ENCODE measurements at regions not wholly inside any gene's neighbourhood (a gene's known extent, or its start where the extent isn't known, plus 50 kb on each side); places are given as distances from the start of the nearest gene placed in this dataset.

GRCh38 chr19:31500197-31500830 is 151.1 kb upstream of the TSHZ3 start:
- no peak for DNase-seq (ENCODE audit: extremely low spot score)
- H3K36me3 ChIP-seq (ENCODE audit: insufficient read depth) = no peaks in the 10 kb centered on the region

GRCh38 chr19:31500946-31501345 is 151.7 kb upstream of the TSHZ3 start:
- Histone ChIP-seq H3K27ac (ENCODE audit: low read depth) (no peak overlapping the region), H3K4me1 (ENCODE audit: insufficient read depth) (no peaks in the 10 kb centered on the region), H3K4me3 (ENCODE audit: low read depth, low read length) (no peak overlapping the region), H3K36me3 (ENCODE audit: insufficient read depth) (no peaks in the 10 kb centered on the region)
- DNase-seq (ENCODE audit: extremely low spot score) = no peak
- 91% methylated on average over 11 of the region's 11 CpGs for WGBS

More at GRCh38 chr19:31500197-31500830, 151.1 kb upstream of the TSHZ3 start:
- Histone ChIP-seq H3K4me1 (ENCODE audit: insufficient read depth) (no peaks in the 10 kb centered on the region), H3K4me3 (ENCODE audit: low read depth, low read length) (no peak overlapping the region), H3K27ac (ENCODE audit: low read depth) (no peak overlapping the region)
- WGBS = 85% methylated on average over 8 of the region's 8 CpGs

GRCh38 chr19:31501427-31502195 is 152.4 kb upstream of the TSHZ3 start:
- no peak for DNase-seq (ENCODE audit: extremely low spot score)
- no peak overlapping the region for H3K4me3 ChIP-seq (ENCODE audit: low read depth, low read length)
- WGBS = 92% methylated on average over 4 of the region's 4 CpGs
- H3K4me1 ChIP-seq (ENCODE audit: insufficient read depth) = no peaks in the 10 kb centered on the region
- no peaks in the 10 kb centered on the region for H3K36me3 ChIP-seq (ENCODE audit: insufficient read depth)
- H3K27ac ChIP-seq (ENCODE audit: low read depth) = no peak overlapping the region

- no peaks in the 10 kb centered on the region for H3K36me3 ChIP-seq (ENCODE audit: insufficient read depth)
- H3K4me3 ChIP-seq (ENCODE audit: low read depth, low read length) = no peak overlapping the region
- WGBS = 93% methylated on average over 17 of the region's 17 CpGs
- no peak overlapping the region for H3K27ac ChIP-seq (ENCODE audit: low read depth)
- no peaks in the 10 kb centered on the region for H3K4me1 ChIP-seq (ENCODE audit: insufficient read depth)
- no peak for DNase-seq (ENCODE audit: extremely low spot score)
These were observed 153.4 kb upstream of the TSHZ3 start for GRCh38 chr19:31502536-31503170.

- 95% methylated on average over 9 of the region's 9 CpGs for WGBS
- no peaks in the 10 kb centered on the region for H3K36me3 ChIP-seq (ENCODE audit: insufficient read depth)
- DNase-seq (ENCODE audit: extremely low spot score) = no peak
- no peak overlapping the region for H3K4me3 ChIP-seq (ENCODE audit: low read depth, low read length)
- no peak overlapping the region for H3K27ac ChIP-seq (ENCODE audit: low read depth)
- H3K4me1 ChIP-seq (ENCODE audit: insufficient read depth) = no peaks in the 10 kb centered on the region
These were observed 154.0 kb upstream of the TSHZ3 start for GRCh38 chr19:31503211-31503610.

GRCh38 chr19:31504221-31504620 is 155.0 kb upstream of the TSHZ3 start:
- no peak overlapping the region for H3K27ac ChIP-seq (ENCODE audit: low read depth)
- no peaks in the 10 kb centered on the region for H3K36me3 ChIP-seq (ENCODE audit: insufficient read depth)
- no peak for DNase-seq (ENCODE audit: extremely low spot score)
- no peaks in the 10 kb centered on the region for H3K4me1 ChIP-seq (ENCODE audit: insufficient read depth)
- 91% methylated on average over 2 of the region's 2 CpGs for WGBS
- no peak overlapping the region for H3K4me3 ChIP-seq (ENCODE audit: low read depth, low read length)

- DNase-seq (ENCODE audit: extremely low spot score) = no peak
- WGBS = 91% methylated on average over 6 of the region's 6 CpGs
These were observed 156.3 kb upstream of the TSHZ3 start for GRCh38 chr19:31505596-31505910.

GRCh38 chr19:31506102-31506501 is 156.9 kb upstream of the TSHZ3 start:
- DNase-seq (ENCODE audit: extremely low spot score) = no peak
- no peaks in the 10 kb centered on the region for H3K4me1 ChIP-seq (ENCODE audit: insufficient read depth)
- WGBS = 87% methylated on average over 8 of the region's 8 CpGs
- no peak overlapping the region for H3K4me3 ChIP-seq (ENCODE audit: low read depth, low read length)
- no peak overlapping the region for H3K27ac ChIP-seq (ENCODE audit: low read depth)
- H3K36me3 ChIP-seq (ENCODE audit: insufficient read depth) = no peaks in the 10 kb centered on the region

More at GRCh38 chr19:31505596-31505910, 156.3 kb upstream of the TSHZ3 start:
- H3K36me3 ChIP-seq (ENCODE audit: insufficient read depth) = no peaks in the 10 kb centered on the region
- H3K4me1 ChIP-seq (ENCODE audit: insufficient read depth) = no peaks in the 10 kb centered on the region
- H3K27ac ChIP-seq (ENCODE audit: low read depth) = no peak overlapping the region
- no peak overlapping the region for H3K4me3 ChIP-seq (ENCODE audit: low read depth, low read length)

- no peak overlapping the region for H3K4me3 ChIP-seq (ENCODE audit: low read depth, low read length)
- H3K4me1 ChIP-seq (ENCODE audit: insufficient read depth) = no peaks in the 10 kb centered on the region
- DNase-seq (ENCODE audit: extremely low spot score) = no peak
- H3K27ac ChIP-seq (ENCODE audit: low read depth) = no peak overlapping the region
- no peaks in the 10 kb centered on the region for H3K36me3 ChIP-seq (ENCODE audit: insufficient read depth)
- WGBS = 92% methylated on average over 10 of the region's 10 CpGs
These were observed 161.4 kb upstream of the TSHZ3 start for GRCh38 chr19:31510635-31511034.

GRCh38 chr19:31511098-31511497 is 161.9 kb upstream of the TSHZ3 start:
- Histone ChIP-seq H3K36me3 (ENCODE audit: insufficient read depth) (no peaks in the 10 kb centered on the region), H3K4me1 (ENCODE audit: insufficient read depth) (no peaks in the 10 kb centered on the region), H3K27ac (ENCODE audit: low read depth) (no peak overlapping the region), H3K4me3 (ENCODE audit: low read depth, low read length) (no peak overlapping the region)
- no peak for DNase-seq (ENCODE audit: extremely low spot score)
- WGBS = 92% methylated on average over 3 of the region's 3 CpGs

- no peak overlapping the region for H3K4me3 ChIP-seq (ENCODE audit: low read depth, low read length)
- WGBS = 90% methylated on average over 5 of the region's 5 CpGs
- H3K27ac ChIP-seq (ENCODE audit: low read depth) = no peak overlapping the region
- no peak for DNase-seq (ENCODE audit: extremely low spot score)
- no peaks in the 10 kb centered on the region for H3K4me1 ChIP-seq (ENCODE audit: insufficient read depth)
- H3K36me3 ChIP-seq (ENCODE audit: insufficient read depth) = no peaks in the 10 kb centered on the region
These were observed 162.5 kb upstream of the TSHZ3 start for GRCh38 chr19:31511696-31512095.

- DNase-seq (ENCODE audit: extremely low spot score) = no peak
- H3K4me3 ChIP-seq (ENCODE audit: low read depth, low read length) = no peak overlapping the region
- H3K27ac ChIP-seq (ENCODE audit: low read depth) = no peak overlapping the region
- no peaks in the 10 kb centered on the region for H3K4me1 ChIP-seq (ENCODE audit: insufficient read depth)
- WGBS = 92% methylated on average over 10 of the region's 10 CpGs
- no peaks in the 10 kb centered on the region for H3K36me3 ChIP-seq (ENCODE audit: insufficient read depth)
These were observed 163.1 kb upstream of the TSHZ3 start for GRCh38 chr19:31512181-31512970.

GRCh38 chr19:31513841-31514240 is 164.6 kb upstream of the TSHZ3 start:
- whole genome bisulfite sequencing = 91% methylated on average over 13 of the region's 13 CpGs
- no peak overlapping the region for H3K4me3 ChIP-seq (ENCODE audit: low read depth, low read length)
- DNase-seq (ENCODE audit: extremely low spot score) = no peak
- no peaks in the 10 kb centered on the region for H3K36me3 ChIP-seq (ENCODE audit: insufficient read depth)
- H3K27ac ChIP-seq (ENCODE audit: low read depth) = no peak overlapping the region
- H3K4me1 ChIP-seq (ENCODE audit: insufficient read depth) = no peaks in the 10 kb centered on the region

Data from urinary bladder (tissue), 3 donors.